ENCODE measurements at regions not wholly inside any gene's neighbourhood (a gene's known extent, or its start where the extent isn't known, plus 50 kb on each side); places are given as distances from the start of the nearest gene placed in this dataset.

DNA sequence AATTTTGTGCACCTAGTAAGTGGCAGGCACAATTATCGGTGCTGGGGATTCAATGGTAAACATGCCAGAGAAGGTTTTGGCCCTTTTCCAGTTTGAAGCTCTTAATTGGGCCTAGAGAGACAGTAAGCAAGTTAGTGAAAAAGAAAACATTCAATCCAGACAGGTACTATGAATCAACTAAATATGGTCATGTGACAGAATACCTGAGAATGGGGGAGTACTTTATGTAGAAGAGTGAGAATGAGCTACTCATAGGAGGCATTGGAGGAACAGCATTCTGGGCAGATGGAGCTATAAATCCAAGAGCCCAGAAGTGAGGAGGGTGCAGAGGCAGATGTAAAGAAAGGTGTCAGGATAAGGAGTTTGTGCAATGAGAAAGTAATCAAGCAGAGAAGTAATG, 1017.9 kb downstream of the ADGRL2 start:
- DNase-seq (ENCODE audit: low read depth, low spot score) (no peak), ATAC-seq (no peak), FAIRE-seq (peak; percentile 13)
- no TSS peak for BruUV-seq (replicated peaks)
- ChIA-PET POLR2A (no interaction called here), RAD21 (ENCODE audit: unreplicated experiment) (no interaction called here), SMC1A (ENCODE audit: uncharacterized antibody, unreplicated experiment) (interaction anchor here (0.6 kb wide), 1 partner anchor 739 kb away, joined by 3 read pairs; no protein-coding TSS in a partner anchor), CTCF (no interaction called here)
- 83% methylated on average over 1 of the region's 1 CpG for WGBS (ENCODE audit: insufficient coverage, insufficient replicate concordance, low lambda C conversion rate, missing lambda C conversion rate)
- H3K36me3 ChIP-seq (ENCODE audit: control insufficient read depth in 2 of 2, insufficient read depth in 2 of 2, low read length in 1 of 2): no peaks in the 10 kb centered on the region
- intact Hi-C loops (cut with micrococcal nuclease; ENCODE audit: unreplicated experiment) (no loop called here), in situ Hi-C loops (cut with MboI) (no loop called here)
- H2AFZ ChIP-seq (ENCODE audit: control insufficient read depth, low read depth, low read length): no peak overlapping the region
- H3K9me3 ChIP-seq (replicated peaks; ENCODE audit: control insufficient read depth, insufficient read depth, low read length): no peaks in the 10 kb centered on the region
- no peak overlapping the region for H3K4me2 ChIP-seq (ENCODE audit: control insufficient read depth, insufficient read depth)
- H3K9ac ChIP-seq (ENCODE audit: control insufficient read depth, insufficient read depth, low read length): no peak overlapping the region
- H3K27me3 ChIP-seq (replicated peaks in 1 of 2; ENCODE audit: control insufficient read depth in 2 of 2, insufficient read depth in 2 of 2, low read length in 1 of 2): no peaks in the 10 kb centered on the region
- H3K27ac ChIP-seq (ENCODE audit: control insufficient read depth, insufficient read depth): no peak overlapping the region
- H3K4me1 ChIP-seq (ENCODE audit: control insufficient read depth, insufficient read depth, low read length): no peaks in the 10 kb centered on the region
- H4K20me1 ChIP-seq (ENCODE audit: control insufficient read depth, insufficient read depth): no peaks in the 10 kb centered on the region
- no peak overlapping the region for H3K4me3 ChIP-seq
- no peaks in the 10 kb centered on the region for H3K79me2 ChIP-seq (ENCODE audit: control insufficient read depth, insufficient read depth, low read length)
- TF ChIP-seq TBL1XR1 (IDR thresholded peaks at IDR 0.05; ENCODE audit: low read depth, low read length) (no peak), SMARCA5 (IDR thresholded peaks at IDR 0.05) (no peak), MYC (IDR thresholded peaks at IDR 0.05; ENCODE audit: insufficient read depth, insufficient read length, insufficient replicate concordance, low read length, severe bottlenecking) (no peak), RBBP5 (conservative IDR thresholded peaks at IDR 0.05) (no peak), CHD1 (IDR thresholded peaks at IDR 0.05; ENCODE audit: low read depth, low read length) (no peak), CHD2 (IDR thresholded peaks at IDR 0.05; ENCODE audit: borderline replicate concordance, low read depth, low read length) (no peak), RB1 (IDR thresholded peaks at IDR 0.05; ENCODE audit: borderline replicate concordance) (no peak), CREB1 (IDR thresholded peaks at IDR 0.05; ENCODE audit: low read depth) (no peak), IKZF1 (conservative IDR thresholded peaks at IDR 0.05) (no peak), EGR1 (IDR thresholded peaks at IDR 0.05; ENCODE audit: borderline replicate concordance in 1 of 2, low read depth in 2 of 2, low read length in 2 of 2) (no peak)
- TF ChIP-seq, protein P1, sequence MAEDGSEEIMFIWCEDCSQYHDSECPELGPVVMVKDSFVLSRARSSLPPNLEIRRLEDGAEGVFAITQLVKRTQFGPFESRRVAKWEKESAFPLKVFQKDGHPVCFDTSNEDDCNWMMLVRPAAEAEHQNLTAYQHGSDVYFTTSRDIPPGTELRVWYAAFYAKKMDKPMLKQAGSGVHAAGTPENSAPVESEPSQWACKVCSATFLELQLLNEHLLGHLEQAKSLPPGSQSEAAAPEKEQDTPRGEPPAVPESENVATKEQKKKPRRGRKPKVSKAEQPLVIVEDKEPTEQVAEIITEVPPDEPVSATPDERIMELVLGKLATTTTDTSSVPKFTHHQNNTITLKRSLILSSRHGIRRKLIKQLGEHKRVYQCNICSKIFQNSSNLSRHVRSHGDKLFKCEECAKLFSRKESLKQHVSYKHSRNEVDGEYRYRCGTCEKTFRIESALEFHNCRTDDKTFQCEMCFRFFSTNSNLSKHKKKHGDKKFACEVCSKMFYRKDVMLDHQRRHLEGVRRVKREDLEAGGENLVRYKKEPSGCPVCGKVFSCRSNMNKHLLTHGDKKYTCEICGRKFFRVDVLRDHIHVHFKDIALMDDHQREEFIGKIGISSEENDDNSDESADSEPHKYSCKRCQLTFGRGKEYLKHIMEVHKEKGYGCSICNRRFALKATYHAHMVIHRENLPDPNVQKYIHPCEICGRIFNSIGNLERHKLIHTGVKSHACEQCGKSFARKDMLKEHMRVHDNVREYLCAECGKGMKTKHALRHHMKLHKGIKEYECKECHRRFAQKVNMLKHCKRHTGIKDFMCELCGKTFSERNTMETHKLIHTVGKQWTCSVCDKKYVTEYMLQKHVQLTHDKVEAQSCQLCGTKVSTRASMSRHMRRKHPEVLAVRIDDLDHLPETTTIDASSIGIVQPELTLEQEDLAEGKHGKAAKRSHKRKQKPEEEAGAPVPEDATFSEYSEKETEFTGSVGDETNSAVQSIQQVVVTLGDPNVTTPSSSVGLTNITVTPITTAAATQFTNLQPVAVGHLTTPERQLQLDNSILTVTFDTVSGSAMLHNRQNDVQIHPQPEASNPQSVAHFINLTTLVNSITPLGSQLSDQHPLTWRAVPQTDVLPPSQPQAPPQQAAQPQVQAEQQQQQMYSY (CRISPR knock-in tag; IDR thresholded peaks at IDR 0.05): no peak
- TF ChIP-seq, protein P2, sequence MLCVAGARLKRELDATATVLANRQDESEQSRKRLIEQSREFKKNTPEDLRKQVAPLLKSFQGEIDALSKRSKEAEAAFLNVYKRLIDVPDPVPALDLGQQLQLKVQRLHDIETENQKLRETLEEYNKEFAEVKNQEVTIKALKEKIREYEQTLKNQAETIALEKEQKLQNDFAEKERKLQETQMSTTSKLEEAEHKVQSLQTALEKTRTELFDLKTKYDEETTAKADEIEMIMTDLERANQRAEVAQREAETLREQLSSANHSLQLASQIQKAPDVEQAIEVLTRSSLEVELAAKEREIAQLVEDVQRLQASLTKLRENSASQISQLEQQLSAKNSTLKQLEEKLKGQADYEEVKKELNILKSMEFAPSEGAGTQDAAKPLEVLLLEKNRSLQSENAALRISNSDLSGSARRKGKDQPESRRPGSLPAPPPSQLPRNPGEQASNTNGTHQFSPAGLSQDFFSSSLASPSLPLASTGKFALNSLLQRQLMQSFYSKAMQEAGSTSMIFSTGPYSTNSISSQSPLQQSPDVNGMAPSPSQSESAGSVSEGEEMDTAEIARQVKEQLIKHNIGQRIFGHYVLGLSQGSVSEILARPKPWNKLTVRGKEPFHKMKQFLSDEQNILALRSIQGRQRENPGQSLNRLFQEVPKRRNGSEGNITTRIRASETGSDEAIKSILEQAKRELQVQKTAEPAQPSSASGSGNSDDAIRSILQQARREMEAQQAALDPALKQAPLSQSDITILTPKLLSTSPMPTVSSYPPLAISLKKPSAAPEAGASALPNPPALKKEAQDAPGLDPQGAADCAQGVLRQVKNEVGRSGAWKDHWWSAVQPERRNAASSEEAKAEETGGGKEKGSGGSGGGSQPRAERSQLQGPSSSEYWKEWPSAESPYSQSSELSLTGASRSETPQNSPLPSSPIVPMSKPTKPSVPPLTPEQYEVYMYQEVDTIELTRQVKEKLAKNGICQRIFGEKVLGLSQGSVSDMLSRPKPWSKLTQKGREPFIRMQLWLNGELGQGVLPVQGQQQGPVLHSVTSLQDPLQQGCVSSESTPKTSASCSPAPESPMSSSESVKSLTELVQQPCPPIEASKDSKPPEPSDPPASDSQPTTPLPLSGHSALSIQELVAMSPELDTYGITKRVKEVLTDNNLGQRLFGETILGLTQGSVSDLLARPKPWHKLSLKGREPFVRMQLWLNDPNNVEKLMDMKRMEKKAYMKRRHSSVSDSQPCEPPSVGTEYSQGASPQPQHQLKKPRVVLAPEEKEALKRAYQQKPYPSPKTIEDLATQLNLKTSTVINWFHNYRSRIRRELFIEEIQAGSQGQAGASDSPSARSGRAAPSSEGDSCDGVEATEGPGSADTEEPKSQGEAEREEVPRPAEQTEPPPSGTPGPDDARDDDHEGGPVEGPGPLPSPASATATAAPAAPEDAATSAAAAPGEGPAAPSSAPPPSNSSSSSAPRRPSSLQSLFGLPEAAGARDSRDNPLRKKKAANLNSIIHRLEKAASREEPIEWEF (IDR thresholded peaks at IDR 0.05; ENCODE audit: insufficient replicate concordance, low read depth, low read length): no peak
- TF ChIP-seq, protein P3, sequence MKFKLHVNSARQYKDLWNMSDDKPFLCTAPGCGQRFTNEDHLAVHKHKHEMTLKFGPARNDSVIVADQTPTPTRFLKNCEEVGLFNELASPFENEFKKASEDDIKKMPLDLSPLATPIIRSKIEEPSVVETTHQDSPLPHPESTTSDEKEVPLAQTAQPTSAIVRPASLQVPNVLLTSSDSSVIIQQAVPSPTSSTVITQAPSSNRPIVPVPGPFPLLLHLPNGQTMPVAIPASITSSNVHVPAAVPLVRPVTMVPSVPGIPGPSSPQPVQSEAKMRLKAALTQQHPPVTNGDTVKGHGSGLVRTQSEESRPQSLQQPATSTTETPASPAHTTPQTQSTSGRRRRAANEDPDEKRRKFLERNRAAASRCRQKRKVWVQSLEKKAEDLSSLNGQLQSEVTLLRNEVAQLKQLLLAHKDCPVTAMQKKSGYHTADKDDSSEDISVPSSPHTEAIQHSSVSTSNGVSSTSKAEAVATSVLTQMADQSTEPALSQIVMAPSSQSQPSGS (IDR thresholded peaks at IDR 0.05; ENCODE audit: low read length): no peak
- TF ChIP-seq, protein P4, sequence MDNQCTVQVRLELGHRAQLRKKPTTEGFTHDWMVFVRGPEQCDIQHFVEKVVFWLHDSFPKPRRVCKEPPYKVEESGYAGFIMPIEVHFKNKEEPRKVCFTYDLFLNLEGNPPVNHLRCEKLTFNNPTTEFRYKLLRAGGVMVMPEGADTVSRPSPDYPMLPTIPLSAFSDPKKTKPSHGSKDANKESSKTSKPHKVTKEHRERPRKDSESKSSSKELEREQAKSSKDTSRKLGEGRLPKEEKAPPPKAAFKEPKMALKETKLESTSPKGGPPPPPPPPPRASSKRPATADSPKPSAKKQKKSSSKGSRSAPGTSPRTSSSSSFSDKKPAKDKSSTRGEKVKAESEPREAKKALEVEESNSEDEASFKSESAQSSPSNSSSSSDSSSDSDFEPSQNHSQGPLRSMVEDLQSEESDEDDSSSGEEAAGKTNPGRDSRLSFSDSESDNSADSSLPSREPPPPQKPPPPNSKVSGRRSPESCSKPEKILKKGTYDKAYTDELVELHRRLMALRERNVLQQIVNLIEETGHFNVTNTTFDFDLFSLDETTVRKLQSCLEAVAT (IDR thresholded peaks at IDR 0.05): no peak
